ENCODE measurements at regions not wholly inside any gene's neighbourhood (a gene's known extent, or its start where the extent isn't known, plus 50 kb on each side); places are given as distances from the start of the nearest gene placed in this dataset.

DNA sequence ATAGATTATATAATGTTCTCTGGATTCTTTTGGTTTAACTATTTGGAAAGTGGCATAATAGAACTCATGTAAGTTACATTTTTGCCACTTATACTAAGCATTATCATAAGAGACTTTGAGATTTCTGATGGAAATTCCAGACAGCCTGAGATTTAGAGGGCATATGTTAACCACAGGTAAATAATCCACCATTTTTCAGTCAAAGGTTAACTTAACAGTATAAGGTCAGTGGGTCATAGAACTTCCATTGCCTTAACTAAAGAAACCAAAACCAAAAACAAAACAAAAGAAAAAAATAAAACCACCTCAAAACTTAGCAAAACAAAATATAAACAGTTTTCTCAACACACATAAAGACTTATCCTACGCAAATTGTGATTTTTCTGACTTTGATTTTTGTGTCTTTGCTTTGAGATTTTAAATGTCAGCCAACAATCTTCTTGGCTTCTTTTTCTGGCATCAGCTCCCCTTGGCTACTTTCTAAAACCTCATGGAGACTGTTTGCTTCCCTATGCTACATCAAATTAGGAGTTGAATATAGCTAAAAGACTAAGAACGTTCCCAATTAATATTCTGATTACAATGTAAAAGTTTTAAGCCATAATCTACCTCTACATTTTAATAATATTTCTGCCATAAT lies 430.1 kb upstream of the DAB2 start:
- DNase-seq (ENCODE audit: low read depth, low spot score), result no peak
- no peak overlapping the region for H3K27ac ChIP-seq (ENCODE audit: control insufficient read depth, insufficient read depth, low read length)
- no peak overlapping the region for H3K4me3 ChIP-seq (ENCODE audit: control insufficient read depth in 2 of 3, extremely low read depth in 1 of 3, insufficient read depth in 2 of 3, low read depth in 1 of 3, low read length in 3 of 3)
- H3K9me1 ChIP-seq (ENCODE audit: control insufficient read depth, extremely low read depth, insufficient read depth, low read length), result no peaks in the 10 kb centered on the region
- no peak overlapping the region for H3K9ac ChIP-seq (ENCODE audit: control insufficient read depth, extremely low read depth, insufficient read depth, low read length)
- no peaks in the 10 kb centered on the region for H3K79me2 ChIP-seq (ENCODE audit: control insufficient read depth, insufficient read depth, low read length)
- H3K4me2 ChIP-seq (ENCODE audit: control insufficient read depth, extremely low read depth, insufficient read depth, low read depth, low read length), result no peak overlapping the region
- TF ChIP-seq EZH2 (IDR thresholded peaks at IDR 0.05; ENCODE audit: low read length) (no peak), CTCF (optimal IDR thresholded peaks at IDR 0.05 in 1 of 3, IDR thresholded peaks at IDR 0.05 in 1 of 3, conservative IDR thresholded peaks at IDR 0.05 in 1 of 3; ENCODE audit: extremely low read depth in 1 of 3, insufficient read depth in 2 of 3, low read length in 3 of 3) (no peak)
- H3K36me3 ChIP-seq (ENCODE audit: control insufficient read depth in 2 of 2, extremely low read depth in 1 of 2, insufficient read depth in 2 of 2, low read length in 2 of 2), result no peaks in the 10 kb centered on the region
- no peaks in the 10 kb centered on the region for H4K20me1 ChIP-seq (ENCODE audit: control insufficient read depth, extremely low read depth, insufficient read depth, low read length)
- no peaks in the 10 kb centered on the region for H3K27me3 ChIP-seq (ENCODE audit: control insufficient read depth, extremely low read depth, insufficient read depth, low read length)
- no peak for FAIRE-seq
- no peaks in the 10 kb centered on the region for H3K4me1 ChIP-seq (ENCODE audit: control insufficient read depth, extremely low read depth, insufficient read depth, low read length)
- H3K9me3 ChIP-seq (ENCODE audit: control insufficient read depth, low read depth, low read length), result no peaks in the 10 kb centered on the region
- dilution Hi-C loops (cut with MboI; ENCODE audit: extremely low pct_ligation_motif_present, low sequenced_read_pairs), result no loop called here
- no peak overlapping the region for H2AFZ ChIP-seq (ENCODE audit: control insufficient read depth, low read length)

DNA sequence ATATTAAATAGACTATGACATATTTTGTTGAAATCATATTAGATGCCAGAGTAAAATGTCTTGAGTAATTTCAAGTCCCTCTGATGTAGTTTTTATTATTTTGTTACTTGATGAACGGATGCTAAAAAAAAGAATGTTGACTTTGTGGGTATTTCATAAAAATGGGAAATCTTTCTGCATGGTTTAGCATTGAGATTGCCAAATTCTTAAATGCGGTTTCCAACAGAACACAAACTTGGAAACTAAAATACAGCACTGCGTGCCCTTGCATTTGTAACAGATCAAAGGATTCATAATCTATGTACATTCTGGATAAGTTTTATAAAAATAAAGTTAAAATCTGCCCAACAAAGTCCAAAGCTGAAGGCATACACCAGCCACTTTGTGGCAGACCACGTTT lies 425.5 kb upstream of the DAB2 start:
- Histone ChIP-seq H3K9me3 (ENCODE audit: control insufficient read depth, low read depth, low read length) (no peaks in the 10 kb centered on the region), H3K27ac (ENCODE audit: control insufficient read depth, insufficient read depth, low read length) (no peak overlapping the region), H3K79me2 (ENCODE audit: control insufficient read depth, insufficient read depth, low read length) (no peaks in the 10 kb centered on the region), H3K36me3 (ENCODE audit: control insufficient read depth in 2 of 2, extremely low read depth in 1 of 2, insufficient read depth in 2 of 2, low read length in 2 of 2) (no peaks in the 10 kb centered on the region), H3K4me3 (ENCODE audit: control insufficient read depth in 2 of 3, extremely low read depth in 1 of 3, insufficient read depth in 2 of 3, low read depth in 1 of 3, low read length in 3 of 3) (no peak overlapping the region), H3K9ac (ENCODE audit: control insufficient read depth, extremely low read depth, insufficient read depth, low read length) (no peak overlapping the region), H3K4me1 (ENCODE audit: control insufficient read depth, extremely low read depth, insufficient read depth, low read length) (no peaks in the 10 kb centered on the region), H3K4me2 (ENCODE audit: control insufficient read depth, extremely low read depth, insufficient read depth, low read depth, low read length) (no peak overlapping the region), H4K20me1 (ENCODE audit: control insufficient read depth, extremely low read depth, insufficient read depth, low read length) (no peaks in the 10 kb centered on the region), H2AFZ (ENCODE audit: control insufficient read depth, low read length) (no peak overlapping the region), H3K9me1 (ENCODE audit: control insufficient read depth, extremely low read depth, insufficient read depth, low read length) (no peaks in the 10 kb centered on the region), H3K27me3 (ENCODE audit: control insufficient read depth, extremely low read depth, insufficient read depth, low read length) (no peaks in the 10 kb centered on the region)
- dilution Hi-C loops (cut with MboI; ENCODE audit: extremely low pct_ligation_motif_present, low sequenced_read_pairs), result no loop called here
- TF ChIP-seq CTCF (optimal IDR thresholded peaks at IDR 0.05 in 1 of 3, IDR thresholded peaks at IDR 0.05 in 1 of 3, conservative IDR thresholded peaks at IDR 0.05 in 1 of 3; ENCODE audit: extremely low read depth in 1 of 3, insufficient read depth in 2 of 3, low read length in 3 of 3), result no peak
- no peak for TF ChIP-seq EZH2 (IDR thresholded peaks at IDR 0.05; ENCODE audit: low read length)
- FAIRE-seq (no peak), DNase-seq (ENCODE audit: low read depth, low spot score) (no peak)
